OCI-LY3 (cell line): ENCODE measurements at regions not wholly inside any gene's neighbourhood (a gene's known extent, or its start where the extent isn't known, plus 50 kb on each side); places are given as distances from the start of the nearest gene placed in this dataset.
A peak's percentile ranks its signal among the peaks of the same experiment; 100 is the strongest.

Experiments
- H2AFZ ChIP-seq: fragments of 200-600, 300-600 bp; shearing (Covaris generic); 2 replicates; pipeline ENCODE4 v1.6.0; 2014; ENCODE audit warnings: antibody characterized with exemption, low read depth, low read length
- H3K27ac ChIP-seq: fragments of 200-600, 300-600 bp; sonication (generic); 2 replicates; pipeline ENCODE4 v1.5.1; 2014; ENCODE audit warnings: mild to moderate bottlenecking, low read length, moderate library complexity, mixed read lengths
- H3K27me3 ChIP-seq: fragments of 200-600, 300-600 bp; sonication (generic); 2 replicates; pipeline ENCODE4 v1.6.1; 2014; ENCODE audit warnings: low read depth, low read length, mixed read lengths
- H3K36me3 ChIP-seq: fragments of 200-600, 300-600 bp; sonication (generic); replicated peaks from 2 replicates; pipeline ENCODE3; 2014; ENCODE audit warnings: low read depth, low read length, mixed read lengths
- H3K4me1 ChIP-seq: fragments of 300-600, 200-600 bp; sonication (generic); 2 replicates; pipeline ENCODE4 v1.6.1; 2014; ENCODE audit warnings: low read length, mixed read lengths
- H3K4me2 ChIP-seq: fragments of 200-600, 300-600 bp; sonication (generic); 2 replicates; pipeline ENCODE4 v1.6.1; 2014; ENCODE audit warnings: low read length, mixed read lengths
- H3K4me3 ChIP-seq: fragments of 300-600, 200-600 bp; sonication (generic); 2 replicates; pipeline ENCODE4 v1.5.1; 2014; ENCODE audit warnings: antibody characterized with exemption, mild to moderate bottlenecking, low read length, moderate library complexity
- H3K79me2 ChIP-seq: fragments of 300-600, 200-600 bp; shearing (Covaris generic); 2 replicates; pipeline ENCODE4 v1.6.1; 2014; ENCODE audit warnings: mild to moderate bottlenecking, low read length, mixed read lengths
- H3K9ac ChIP-seq: fragments of 300-600, 200-600 bp; shearing (Covaris generic); 2 replicates; pipeline ENCODE4 v1.6.0; 2014; ENCODE audit warnings: mild to moderate bottlenecking, low read length, moderate library complexity
- H3K9me3 ChIP-seq: fragments of 200-600, 300-600 bp; shearing (Covaris generic); 2 replicates; pipeline ENCODE4 v1.6.1; 2014; ENCODE audit warnings: low read length, mixed read lengths; ENCODE audit not compliant: insufficient read depth
- H4K20me1 ChIP-seq: fragments of 200-600, 300-600 bp; sonication (generic); 2 replicates; pipeline ENCODE4 v1.6.1; 2016; ENCODE audit warnings: low read length, mixed read lengths; ENCODE audit not compliant: insufficient read depth
- EZH2phosphoT487 ChIP-seq: fragments of 200-600 bp; shearing (Covaris generic); IDR thresholded peaks from 2 replicates; pipeline ENCODE4 v1.6.1; 2018; ENCODE audit warnings: antibody characterized with exemption, mixed run types, low read depth
- TF ChIP-seq, protein P1 (sequence below): fragments of 200-600, 300-600 bp; sonication (generic); IDR thresholded peaks from 2 replicates; pipeline ENCODE4 v1.5.1; 2014; ENCODE audit warnings: antibody characterized with exemption, low read length, low read depth

DNA sequence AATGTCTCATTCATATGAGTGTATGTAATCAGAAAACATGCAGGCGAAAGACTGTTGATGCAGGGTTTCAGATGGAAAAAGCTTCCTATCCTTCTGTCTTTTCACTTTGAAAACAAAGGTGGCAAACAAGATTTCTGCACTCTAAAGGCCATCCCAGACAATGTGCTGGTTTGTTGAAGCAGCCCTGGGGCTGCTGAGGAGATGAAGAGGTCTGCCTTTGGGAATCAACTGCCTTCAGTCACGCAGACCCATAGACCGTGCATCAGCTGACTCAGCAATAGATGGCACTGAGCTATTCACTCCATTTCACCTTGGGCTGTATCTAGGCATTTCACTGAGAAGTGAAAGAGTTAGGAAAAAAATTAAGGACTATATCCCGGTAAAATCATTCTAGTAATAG, 60.5 kb upstream of the C5orf46 start:
- H3K4me2 ChIP-seq = no peak overlapping the region
- TF ChIP-seq EZH2phosphoT487 = no peak
- TF ChIP-seq, protein P1, sequence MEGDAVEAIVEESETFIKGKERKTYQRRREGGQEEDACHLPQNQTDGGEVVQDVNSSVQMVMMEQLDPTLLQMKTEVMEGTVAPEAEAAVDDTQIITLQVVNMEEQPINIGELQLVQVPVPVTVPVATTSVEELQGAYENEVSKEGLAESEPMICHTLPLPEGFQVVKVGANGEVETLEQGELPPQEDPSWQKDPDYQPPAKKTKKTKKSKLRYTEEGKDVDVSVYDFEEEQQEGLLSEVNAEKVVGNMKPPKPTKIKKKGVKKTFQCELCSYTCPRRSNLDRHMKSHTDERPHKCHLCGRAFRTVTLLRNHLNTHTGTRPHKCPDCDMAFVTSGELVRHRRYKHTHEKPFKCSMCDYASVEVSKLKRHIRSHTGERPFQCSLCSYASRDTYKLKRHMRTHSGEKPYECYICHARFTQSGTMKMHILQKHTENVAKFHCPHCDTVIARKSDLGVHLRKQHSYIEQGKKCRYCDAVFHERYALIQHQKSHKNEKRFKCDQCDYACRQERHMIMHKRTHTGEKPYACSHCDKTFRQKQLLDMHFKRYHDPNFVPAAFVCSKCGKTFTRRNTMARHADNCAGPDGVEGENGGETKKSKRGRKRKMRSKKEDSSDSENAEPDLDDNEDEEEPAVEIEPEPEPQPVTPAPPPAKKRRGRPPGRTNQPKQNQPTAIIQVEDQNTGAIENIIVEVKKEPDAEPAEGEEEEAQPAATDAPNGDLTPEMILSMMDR = no peak
- H3K4me3 ChIP-seq = no peak overlapping the region
- no peaks in the 10 kb centered on the region for H3K36me3 ChIP-seq
- no peaks in the 10 kb centered on the region for H3K27me3 ChIP-seq
- H2AFZ ChIP-seq = no peak overlapping the region
- no peaks in the 10 kb centered on the region for H4K20me1 ChIP-seq
- no peaks in the 10 kb centered on the region for H3K9me3 ChIP-seq
- H3K79me2 ChIP-seq = no peaks in the 10 kb centered on the region
- H3K9ac ChIP-seq = no peak overlapping the region
- H3K27ac ChIP-seq = no peak overlapping the region
- peaks cover 13% of the 10 kb centered on the region for H3K4me1 ChIP-seq

DNA sequence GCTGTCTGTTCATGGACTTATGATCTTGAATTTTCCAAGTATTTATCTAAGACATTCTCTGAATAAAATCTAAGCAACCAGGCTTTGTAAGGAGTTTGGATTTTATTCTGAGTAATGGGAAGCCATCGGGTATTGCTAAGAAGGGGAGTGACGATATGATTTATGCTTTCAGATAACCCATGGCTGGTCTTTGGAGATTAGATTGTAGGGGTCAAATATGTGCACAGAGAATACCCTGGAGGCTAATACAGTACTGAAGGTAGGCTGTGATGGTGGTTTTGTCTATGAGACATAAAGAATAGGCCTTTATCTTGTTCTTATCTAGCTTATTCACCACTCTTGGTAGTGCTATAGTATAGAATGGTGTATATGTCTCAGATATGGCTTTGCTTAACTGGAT, 60.0 kb upstream of the C5orf46 start:
- no peak overlapping the region for H3K9ac ChIP-seq
- H2AFZ ChIP-seq = no peak overlapping the region

DNA sequence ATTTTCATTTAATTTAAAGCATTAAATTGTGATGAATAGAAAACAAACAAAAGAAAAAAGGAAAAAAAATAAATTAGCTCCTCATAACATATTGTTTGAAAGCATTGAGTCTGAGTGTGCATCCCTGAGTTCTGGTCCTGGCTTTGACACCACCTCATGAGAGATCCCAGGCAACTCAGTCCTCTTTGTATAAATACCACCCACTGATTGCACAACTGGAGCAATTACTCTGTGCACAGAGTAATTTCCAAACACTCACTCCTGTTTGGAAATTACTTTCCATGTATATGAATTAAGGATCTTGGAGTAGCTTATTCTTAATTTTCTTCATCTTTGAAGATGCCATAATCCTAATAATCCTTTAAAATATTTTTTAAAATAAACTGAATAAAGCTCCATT, 59.4 kb upstream of the C5orf46 start:
- H4K20me1 ChIP-seq = no peaks in the 10 kb centered on the region
- peaks cover 13% of the 10 kb centered on the region for H3K4me1 ChIP-seq
- TF ChIP-seq, protein P1 = no peak
- TF ChIP-seq EZH2phosphoT487 = no peak
- H3K9ac ChIP-seq = no peak overlapping the region
- H3K9me3 ChIP-seq = no peaks in the 10 kb centered on the region
- H2AFZ ChIP-seq = no peak overlapping the region
- H3K27me3 ChIP-seq = no peaks in the 10 kb centered on the region
- no peak overlapping the region for H3K4me3 ChIP-seq
- no peak overlapping the region for H3K27ac ChIP-seq
- H3K79me2 ChIP-seq = no peaks in the 10 kb centered on the region
- H3K4me2 ChIP-seq = no peak overlapping the region
- no peaks in the 10 kb centered on the region for H3K36me3 ChIP-seq

More for the DNA sequence above, 60.0 kb upstream of the C5orf46 start:
- H3K4me2 ChIP-seq = no peak overlapping the region
- no peaks in the 10 kb centered on the region for H3K36me3 ChIP-seq
- no peaks in the 10 kb centered on the region for H3K9me3 ChIP-seq
- no peak overlapping the region for H3K27ac ChIP-seq
- no peaks in the 10 kb centered on the region for H4K20me1 ChIP-seq
- H3K4me1 ChIP-seq = peaks cover 13% of the 10 kb centered on the region
- H3K4me3 ChIP-seq = no peak overlapping the region
- no peaks in the 10 kb centered on the region for H3K79me2 ChIP-seq
- no peak for TF ChIP-seq EZH2phosphoT487
- TF ChIP-seq, protein P1 = no peak
- no peaks in the 10 kb centered on the region for H3K27me3 ChIP-seq

DNA sequence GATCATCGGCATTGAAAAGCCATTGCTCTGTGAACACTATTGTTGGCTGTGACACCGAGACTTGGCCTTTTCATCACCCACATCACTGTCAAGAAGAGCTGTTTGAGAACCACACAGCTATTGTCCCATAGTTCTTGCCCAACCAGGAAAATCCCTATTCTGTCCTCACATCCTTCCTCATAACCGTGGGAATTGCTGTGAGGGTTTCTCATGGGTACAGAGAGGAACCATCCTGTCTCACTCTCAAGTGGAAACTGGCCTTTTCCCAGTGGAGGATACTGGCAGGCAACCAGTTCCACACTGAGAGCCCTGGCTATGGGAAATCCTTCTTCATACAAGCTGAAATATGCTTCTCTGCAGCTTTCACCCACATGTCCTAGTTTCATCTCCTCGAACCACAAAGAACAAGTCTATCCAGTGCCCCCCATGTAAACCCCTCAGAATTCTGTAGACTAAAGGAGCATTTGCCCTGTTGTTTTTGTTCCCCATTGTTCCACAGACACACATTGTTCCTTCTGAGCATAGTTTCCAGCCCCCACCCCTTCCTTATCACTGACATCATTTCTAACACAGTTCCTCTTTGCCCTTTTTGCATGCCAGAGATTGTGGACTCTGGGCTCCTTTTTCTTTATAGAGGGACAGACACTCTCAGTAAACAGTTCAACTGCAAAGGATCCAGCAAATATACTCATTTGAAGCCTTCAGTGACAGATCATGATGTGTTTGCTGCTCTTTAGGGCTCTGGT, 57.8 kb upstream of the C5orf46 start:
- H3K79me2 ChIP-seq = no peaks in the 10 kb centered on the region
- H3K4me3 ChIP-seq = no peak overlapping the region
- H2AFZ ChIP-seq = peak overlapping the region; percentile 34
- TF ChIP-seq EZH2phosphoT487 = no peak
- TF ChIP-seq, protein P1 = no peak
- peak overlapping the region; percentile 13; the same call in 1 of the 2 replicates for H3K9ac ChIP-seq
- peak overlapping the region; percentile 30 for H3K4me2 ChIP-seq
- H3K27ac ChIP-seq = no peak overlapping the region
- no peaks in the 10 kb centered on the region for H4K20me1 ChIP-seq
- peaks cover 13% of the 10 kb centered on the region for H3K4me1 ChIP-seq
- H3K36me3 ChIP-seq = no peaks in the 10 kb centered on the region
- no peaks in the 10 kb centered on the region for H3K27me3 ChIP-seq
- H3K9me3 ChIP-seq = no peaks in the 10 kb centered on the region
